T-cell (primary cell): ENCODE measurements at regions not wholly inside any gene's neighbourhood (a gene's known extent, or its start where the extent isn't known, plus 50 kb on each side); places are given as distances from the start of the nearest gene placed in this dataset.

ENCODE experiments used
- ATAC-seq, 4 experiments: fragments of 200-7000 bp in 3 of 4; fragments of 150-1000 bp in 1 of 4; cut with Tn5 transposase; replicated peaks in 1 of 4; 1 replicate in 3 of 4; 2 replicates in 1 of 4; pipeline ENCODE4 v1.10.0; 2021; ENCODE audit warnings: moderate library complexity in 3 of 4, mild to moderate bottlenecking in 2 of 4, moderate number of reproducible peaks in 1 of 4
- CTCF ChIA-PET, 2 donors: fragments of 300-600 bp; sonication (Branson Sonifier 250); formaldehyde crosslinking; loops; one replicate each; lab custom pipeline; 2022; ENCODE audit warnings: antibody characterized with exemption in 2 of 2; lab: Charles Lee
- POLR2A ChIA-PET, 2 donors: fragments of 300-600 bp; sonication (Branson Sonifier 250); formaldehyde crosslinking; loops; one replicate each; lab custom pipeline; 2022; ENCODE audit warnings: antibody characterized with exemption in 2 of 2; lab: Charles Lee
- DNase-seq, 35 experiments: peaks; one replicate each; pipeline versions ENCODE4 v3.0.0 to v3.0.0-alpha.2; 2013 to 2023
- H3K27ac ChIP-seq: one replicate; pipeline ENCODE4 v1.5.1; 2013; ENCODE audit warnings: low read length
- H3K27me3 ChIP-seq, 2 experiments: replicated peaks in 1 of 2; 1 replicate in 1 of 2; 2 replicates in 1 of 2; pipeline versions ENCODE4 v1.6.1 to v1.7.0; 2013; ENCODE audit warnings: low read length in 1 of 2, mixed read lengths in 1 of 2; ENCODE audit not compliant: control insufficient read depth in 2 of 2, insufficient read depth in 2 of 2; ENCODE audit errors: extremely low read depth in 1 of 2
- H3K36me3 ChIP-seq, 2 donors: 1 replicate in 1 of 2; 2 replicates in 1 of 2; pipeline versions ENCODE4 v1.6.1 to v1.7.0; 2013; ENCODE audit warnings: low read length in 1 of 2; ENCODE audit not compliant: control insufficient read depth in 2 of 2, insufficient read depth in 1 of 2; ENCODE audit errors: extremely low read depth in 1 of 2
- H3K4me1 ChIP-seq, 2 experiments: 1 replicate in 1 of 2; 2 replicates in 1 of 2; pipeline versions ENCODE4 v1.6.1 to v1.7.0; 2013; ENCODE audit warnings: low read length in 2 of 2, mixed read lengths in 1 of 2; ENCODE audit not compliant: insufficient read depth in 2 of 2, control insufficient read depth in 1 of 2; ENCODE audit errors: extremely low read depth in 1 of 2
- H3K4me3 ChIP-seq, 2 donors: 1 replicate in 1 of 2; 2 replicates in 1 of 2; pipeline versions ENCODE4 v1.5.1 to v1.7.0; 2013; ENCODE audit warnings: mild to moderate bottlenecking in 2 of 2, low read length in 1 of 2, moderate library complexity in 1 of 2; ENCODE audit not compliant: control insufficient read depth in 1 of 2; ENCODE audit errors: extremely low read depth in 1 of 2
- H3K9me3 ChIP-seq: 2 replicates; pipeline ENCODE4 v1.7.0; 2013
- H3K27ac Mint-ChIP-seq, 2 donors: one replicate each; pipeline ENCODE4 v1.8.0; 2020 to 2021; ENCODE audit warnings: mild to moderate bottlenecking in 2 of 2, mixed read lengths in 2 of 2
- H3K27me3 Mint-ChIP-seq, 2 donors: one replicate each; pipeline ENCODE4 v1.8.0; 2021 to 2022; ENCODE audit warnings: mixed read lengths in 2 of 2
- H3K36me3 Mint-ChIP-seq: one replicate; pipeline ENCODE4 v1.8.0; 2021; ENCODE audit warnings: mixed read lengths
- H3K4me1 Mint-ChIP-seq, 3 donors: one replicate each; pipeline ENCODE4 v1.8.0; 2020 to 2022; ENCODE audit warnings: mixed read lengths in 3 of 3, mild to moderate bottlenecking in 1 of 3
- H3K4me3 Mint-ChIP-seq, 3 donors: one replicate each; pipeline ENCODE4 v1.8.0; 2020 to 2022; ENCODE audit warnings: mild to moderate bottlenecking in 3 of 3, mixed read lengths in 3 of 3, moderate library complexity in 3 of 3
- H3K9me3 Mint-ChIP-seq, 3 donors: one replicate each; pipeline ENCODE4 v1.8.0; 2020 to 2022; ENCODE audit warnings: mixed read lengths in 3 of 3
- WGBS: methylation state at CpG from one replicate; pipeline ENCODE4 v1.1.5; 2013; ENCODE audit warnings: missing lambda C conversion rate; ENCODE audit not compliant: insufficient coverage; 5-methylcytosine and 5-hydroxymethylcytosine counted together

DNA sequence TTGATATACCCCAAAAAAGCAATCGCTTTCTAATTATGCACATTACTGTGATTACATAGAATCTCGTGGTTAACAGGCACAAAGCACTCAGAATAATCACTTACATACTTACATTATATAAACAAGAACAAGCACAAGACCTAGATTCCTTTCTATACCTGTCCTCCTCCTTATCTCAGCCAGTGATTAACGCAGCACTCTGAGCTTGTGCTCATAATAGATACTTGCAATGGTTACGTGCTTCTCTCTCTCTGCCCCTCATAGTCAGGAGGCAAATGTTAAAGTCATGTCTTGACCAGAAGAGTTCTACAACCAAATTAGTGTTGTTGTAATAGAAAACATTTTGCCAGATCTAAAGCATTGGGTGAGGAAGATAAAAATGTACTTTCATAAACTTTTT, 342.2 kb upstream of the PKDCC start:
- CTCF ChIA-PET = no interaction called here

GRCh38 chr2:41706286-41706685, 341.5 kb upstream of the PKDCC start:
- Histone ChIP-seq H3K4me1 (no peaks in the 10 kb centered on the region), H3K27me3 (no peaks in the 10 kb centered on the region), H3K9me3 (no peaks in the 10 kb centered on the region), H3K4me3 (no peak overlapping the region), H3K27ac (no peak overlapping the region), H3K36me3 (no peaks in the 10 kb centered on the region)
- no peaks in the 10 kb centered on the region for H3K4me1 Mint-ChIP-seq
- H3K36me3 Mint-ChIP-seq = no peaks in the 10 kb centered on the region
- DNase-seq = no peak
- H3K4me3 Mint-ChIP-seq = no peak overlapping the region
- 82% methylated on average over 1 of the region's 2 CpGs for WGBS
- no peaks in the 10 kb centered on the region for H3K9me3 Mint-ChIP-seq
- CTCF ChIA-PET = no interaction called here
- no peak for ATAC-seq
- POLR2A ChIA-PET = no interaction called here
- no peak overlapping the region for H3K27ac Mint-ChIP-seq
- peaks cover 0 to 4% of the 10 kb centered on the region in 2 donors for H3K27me3 Mint-ChIP-seq

More for the DNA sequence above, 342.2 kb upstream of the PKDCC start:
- Histone ChIP-seq H3K27ac (no peak overlapping the region), H3K4me3 (no peak overlapping the region), H3K4me1 (no peaks in the 10 kb centered on the region), H3K36me3 (no peaks in the 10 kb centered on the region), H3K27me3 (no peaks in the 10 kb centered on the region), H3K9me3 (no peaks in the 10 kb centered on the region)
- POLR2A ChIA-PET = no interaction called here
- peaks cover 0 to 3% of the 10 kb centered on the region in 2 donors for H3K27me3 Mint-ChIP-seq
- H3K36me3 Mint-ChIP-seq = no peaks in the 10 kb centered on the region
- H3K4me3 Mint-ChIP-seq = no peak overlapping the region
- ATAC-seq (no peak), DNase-seq (no peak)
- 83% methylated on average over 4 of the region's 4 CpGs for WGBS
- H3K9me3 Mint-ChIP-seq = no peaks in the 10 kb centered on the region
- H3K27ac Mint-ChIP-seq = no peak overlapping the region
- no peaks in the 10 kb centered on the region for H3K4me1 Mint-ChIP-seq

DNA sequence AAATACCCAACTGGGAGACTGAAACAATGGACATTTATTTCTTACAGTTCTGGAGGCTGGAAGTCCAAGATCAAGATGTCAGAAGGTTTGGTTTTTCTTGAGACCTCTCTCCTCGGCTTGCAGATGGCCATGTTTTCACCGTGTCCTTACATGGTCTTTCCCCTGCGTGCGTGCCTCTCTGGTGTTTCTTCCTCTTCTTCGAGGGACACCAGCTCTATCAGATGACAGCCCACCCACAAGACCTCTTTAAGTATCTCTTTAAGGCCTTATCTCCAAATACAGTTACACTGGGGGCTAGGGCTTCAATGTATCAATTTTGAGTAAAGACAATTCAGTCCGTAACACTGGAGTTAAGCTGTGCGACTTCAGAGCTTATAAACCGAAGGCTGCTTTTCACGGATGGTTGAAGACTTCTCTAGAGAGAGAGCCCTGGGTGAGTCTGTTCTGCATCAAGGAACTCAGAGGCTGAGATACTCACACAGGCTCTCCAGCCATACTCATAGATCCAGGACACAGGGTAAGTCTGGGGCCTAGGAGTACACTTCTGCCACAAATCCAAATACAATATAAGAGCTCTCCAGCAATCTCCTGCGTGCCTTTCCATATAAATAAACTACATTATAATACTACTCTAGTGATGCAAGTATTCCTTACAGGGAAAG, 339.9 kb upstream of the PKDCC start:
- CTCF ChIA-PET = no interaction called here
- no peaks in the 10 kb centered on the region for H3K4me1 Mint-ChIP-seq
- H3K27ac ChIP-seq = no peak overlapping the region
- H3K27me3 ChIP-seq = no peaks in the 10 kb centered on the region
- H3K9me3 ChIP-seq = no peaks in the 10 kb centered on the region
- no peaks in the 10 kb centered on the region for H3K36me3 ChIP-seq
- peaks cover 0 to 4% of the 10 kb centered on the region in 2 donors for H3K27me3 Mint-ChIP-seq
- WGBS = 94% methylated on average over 4 of the region's 10 CpGs
- POLR2A ChIA-PET = no interaction called here
- no peaks in the 10 kb centered on the region for H3K4me1 ChIP-seq
- ATAC-seq (no peak), DNase-seq (no peak)
- H3K9me3 Mint-ChIP-seq = no peaks in the 10 kb centered on the region
- H3K4me3 Mint-ChIP-seq = no peak overlapping the region
- H3K27ac Mint-ChIP-seq = no peak overlapping the region
- no peaks in the 10 kb centered on the region for H3K36me3 Mint-ChIP-seq
- H3K4me3 ChIP-seq = no peak overlapping the region

GRCh38 chr2:41709702-41710599, 337.9 kb upstream of the PKDCC start:
- Mint-ChIP-seq H3K36me3 (no peaks in the 10 kb centered on the region), H3K4me3 (no peak overlapping the region), H3K4me1 (peaks cover 0 to 2% (median 0%) of the 10 kb centered on the region in 3 donors), H3K9me3 (no peaks in the 10 kb centered on the region), H3K27ac (no peak overlapping the region), H3K27me3 (peaks cover 0 to 4% of the 10 kb centered on the region in 2 donors)
- 83% methylated on average over 5 of the region's 10 CpGs for WGBS
- no peak for ATAC-seq
- H3K4me1 ChIP-seq = no peaks in the 10 kb centered on the region
- H3K27me3 ChIP-seq = no peaks in the 10 kb centered on the region
- no peaks in the 10 kb centered on the region for H3K9me3 ChIP-seq
- no peaks in the 10 kb centered on the region for H3K36me3 ChIP-seq
- POLR2A ChIA-PET = no interaction called here
- CTCF ChIA-PET = no interaction called here
- DNase-seq = no peak
- no peak overlapping the region for H3K4me3 ChIP-seq
- no peak overlapping the region for H3K27ac ChIP-seq

- Mint-ChIP-seq H3K36me3 (no peaks in the 10 kb centered on the region), H3K27ac (no peak overlapping the region), H3K4me1 (peaks cover 4 to 6% (median 5%) of the 10 kb centered on the region in 3 donors), H3K9me3 (no peaks in the 10 kb centered on the region), H3K4me3 (no peak overlapping the region), H3K27me3 (peaks cover 0 to 4% of the 10 kb centered on the region in 2 donors)
- POLR2A ChIA-PET = no interaction called here
- ATAC-seq = no peak
- H3K36me3 ChIP-seq = no peaks in the 10 kb centered on the region
- no peak for DNase-seq
- H3K27ac ChIP-seq = no peak overlapping the region
- no peaks in the 10 kb centered on the region for H3K9me3 ChIP-seq
- no CpG with 5 or more reads among the region's 3 CpGs for WGBS
- no peaks in the 10 kb centered on the region for H3K4me1 ChIP-seq
- H3K4me3 ChIP-seq = no peak overlapping the region
- no peaks in the 10 kb centered on the region for H3K27me3 ChIP-seq
- CTCF ChIA-PET = no interaction called here
Observed at GRCh38 chr2:41710944-41711343, 336.9 kb upstream of the PKDCC start.

- Histone ChIP-seq H3K36me3 (no peaks in the 10 kb centered on the region), H3K27ac (no peak overlapping the region), H3K9me3 (no peaks in the 10 kb centered on the region), H3K4me3 (no peak overlapping the region), H3K4me1 (no peaks in the 10 kb centered on the region), H3K27me3 (no peaks in the 10 kb centered on the region)
- Mint-ChIP-seq H3K9me3 (no peaks in the 10 kb centered on the region), H3K4me1 (peaks cover 4 to 8% (median 6%) of the 10 kb centered on the region in 3 donors), H3K27me3 (peaks cover 0 to 4% of the 10 kb centered on the region in 2 donors), H3K27ac (no peak overlapping the region), H3K36me3 (no peaks in the 10 kb centered on the region), H3K4me3 (no peak overlapping the region)
- DNase-seq (no peak), ATAC-seq (no peak)
- ChIA-PET CTCF (no interaction called here), POLR2A (no interaction called here)
- 43% methylated on average over 1 of the region's 2 CpGs for WGBS
Observed at GRCh38 chr2:41711736-41712135, 336.1 kb upstream of the PKDCC start.
